Prostate gland (tissue), 2 donors: ENCODE measurements at regions not wholly inside any gene's neighbourhood (a gene's known extent, or its start where the extent isn't known, plus 50 kb on each side); places are given as distances from the start of the nearest gene placed in this dataset.

ENCODE experiments used
- DNase-seq: peaks from one replicate; pipeline ENCODE4 v3.0.0-alpha.2; 2019; ENCODE audit warnings: low spot score
- H3K27ac ChIP-seq, 2 donors: fragments of 200-600 bp; sonication (generic); 2 replicates each; pipeline ENCODE4 v1.5.1; 2017 to 2019
- H3K27me3 ChIP-seq: fragments of 200-600 bp; sonication (generic); replicated peaks from 2 replicates; pipeline ENCODE4 v1.5.1; 2019; ENCODE audit not compliant: insufficient read depth
- H3K36me3 ChIP-seq, 2 donors: fragments of 200-600 bp; sonication (generic); 1 replicate in 1 of 2; 2 replicates in 1 of 2; pipeline versions ENCODE4 v1.5.1 to v1.8.1; 2017 to 2019
- H3K4me1 ChIP-seq: fragments of 200-600 bp; sonication (generic); replicated peaks from 2 replicates; pipeline ENCODE4 v1.5.1; 2019
- H3K4me3 ChIP-seq, 2 donors: fragments of 200-600 bp; sonication (generic); 2 replicates each; pipeline ENCODE4 v1.5.1; 2017 to 2019
- H3K9me3 ChIP-seq: fragments of 200-600 bp; sonication (generic); 2 replicates; pipeline ENCODE4 v1.5.1; 2017
- POLR2A ChIP-seq: fragments of 450-650 bp; IDR thresholded peaks from one replicate; pipeline ENCODE4 v1.6.1; 2016; ENCODE audit warnings: antibody characterized with exemption, mild to moderate bottlenecking
- POLR2AphosphoS5 ChIP-seq: sonication (generic); formaldehyde crosslinking; IDR thresholded peaks from one replicate; pipeline ENCODE4 v1.6.1; 2017; ENCODE audit warnings: antibody characterized with exemption
- WGBS: methylation state at CpG from one replicate; pipeline ENCODE4 v1.1.5; 2018; 5-methylcytosine and 5-hydroxymethylcytosine counted together
- intact Hi-C: fragments of 100-400 bp; cut with DNase I; formaldehyde crosslinking; loops from one replicate; pipeline ENCODE4 v1.14.2; 2022
- TF ChIP-seq, protein P1 (sequence below), 4 experiments: fragments of 200-600 bp in 2 of 4; fragments of 450-650 bp in 2 of 4; sonication (generic) in 2 of 4; IDR thresholded peaks; 1 replicate in 3 of 4; 2 replicates in 1 of 4; pipeline ENCODE4 v1.5.1; 2016 to 2019; ENCODE audit warnings: antibody characterized with exemption in 4 of 4, mild to moderate bottlenecking in 2 of 4, moderate library complexity in 2 of 4

DNA sequence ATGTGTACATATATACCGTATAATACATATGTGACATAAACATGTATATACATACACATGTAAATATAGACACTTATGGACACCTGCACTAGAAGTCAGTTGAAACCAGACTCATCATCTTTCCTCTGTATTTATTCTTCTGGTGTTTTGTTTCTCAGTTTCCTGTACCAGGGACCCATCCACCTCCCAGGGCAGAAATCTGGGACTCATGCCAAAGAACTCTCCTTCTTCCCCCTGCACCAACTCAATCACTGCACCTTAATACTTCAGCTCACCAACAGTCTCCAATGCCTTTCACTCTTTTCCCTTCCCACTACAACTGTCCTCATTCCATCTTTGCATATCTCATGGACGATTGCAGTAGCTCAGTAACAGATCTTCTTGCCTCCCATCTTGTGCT is 428.0 kb downstream of the FBXO15 start:
- no peak for DNase-seq
- no peaks in the 10 kb centered on the region for H3K4me1 ChIP-seq
- H3K27ac ChIP-seq: no peak overlapping the region
- WGBS: 68% methylated on average over 2 of the region's 2 CpGs
- H3K4me3 ChIP-seq: no peak overlapping the region
- no peaks in the 10 kb centered on the region for H3K36me3 ChIP-seq
- no peaks in the 10 kb centered on the region for H3K27me3 ChIP-seq
- no peaks in the 10 kb centered on the region for H3K9me3 ChIP-seq
- TF ChIP-seq POLR2AphosphoS5 (no peak), POLR2A (no peak)
- TF ChIP-seq, protein P1, sequence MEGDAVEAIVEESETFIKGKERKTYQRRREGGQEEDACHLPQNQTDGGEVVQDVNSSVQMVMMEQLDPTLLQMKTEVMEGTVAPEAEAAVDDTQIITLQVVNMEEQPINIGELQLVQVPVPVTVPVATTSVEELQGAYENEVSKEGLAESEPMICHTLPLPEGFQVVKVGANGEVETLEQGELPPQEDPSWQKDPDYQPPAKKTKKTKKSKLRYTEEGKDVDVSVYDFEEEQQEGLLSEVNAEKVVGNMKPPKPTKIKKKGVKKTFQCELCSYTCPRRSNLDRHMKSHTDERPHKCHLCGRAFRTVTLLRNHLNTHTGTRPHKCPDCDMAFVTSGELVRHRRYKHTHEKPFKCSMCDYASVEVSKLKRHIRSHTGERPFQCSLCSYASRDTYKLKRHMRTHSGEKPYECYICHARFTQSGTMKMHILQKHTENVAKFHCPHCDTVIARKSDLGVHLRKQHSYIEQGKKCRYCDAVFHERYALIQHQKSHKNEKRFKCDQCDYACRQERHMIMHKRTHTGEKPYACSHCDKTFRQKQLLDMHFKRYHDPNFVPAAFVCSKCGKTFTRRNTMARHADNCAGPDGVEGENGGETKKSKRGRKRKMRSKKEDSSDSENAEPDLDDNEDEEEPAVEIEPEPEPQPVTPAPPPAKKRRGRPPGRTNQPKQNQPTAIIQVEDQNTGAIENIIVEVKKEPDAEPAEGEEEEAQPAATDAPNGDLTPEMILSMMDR (IDR thresholded peaks at IDR 0.05): no peak
- intact Hi-C loops: no loop called here

DNA sequence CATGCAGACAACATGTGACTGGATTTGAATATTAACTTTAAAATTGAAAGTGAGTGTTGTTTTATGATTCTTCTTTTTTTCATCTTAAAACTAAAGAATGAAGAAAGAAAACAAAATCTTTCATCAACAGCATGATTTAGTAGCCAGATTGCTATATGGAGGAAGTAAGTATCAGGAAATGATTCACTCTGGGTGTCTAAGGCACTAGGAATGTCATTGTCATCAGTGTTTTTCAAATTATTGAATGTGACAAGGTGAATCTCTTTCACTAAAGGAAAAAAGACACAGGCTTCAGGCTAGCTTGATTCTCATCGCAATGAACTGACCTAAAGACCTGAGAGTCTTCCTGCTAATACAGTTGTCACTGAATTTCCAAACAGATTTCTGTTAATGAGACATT is 430.1 kb downstream of the FBXO15 start:
- Histone ChIP-seq H3K9me3 (no peaks in the 10 kb centered on the region), H3K4me3 (no peak overlapping the region), H3K27ac (no peak overlapping the region), H3K4me1 (no peaks in the 10 kb centered on the region), H3K27me3 (no peaks in the 10 kb centered on the region), H3K36me3 (no peaks in the 10 kb centered on the region)
- TF ChIP-seq, protein P1 (IDR thresholded peaks at IDR 0.05): no peak
- TF ChIP-seq POLR2AphosphoS5 (no peak), POLR2A (no peak)
- DNase-seq: no peak
- intact Hi-C loops: no loop called here
- 90% methylated on average over 1 of the region's 1 CpG for WGBS

DNA sequence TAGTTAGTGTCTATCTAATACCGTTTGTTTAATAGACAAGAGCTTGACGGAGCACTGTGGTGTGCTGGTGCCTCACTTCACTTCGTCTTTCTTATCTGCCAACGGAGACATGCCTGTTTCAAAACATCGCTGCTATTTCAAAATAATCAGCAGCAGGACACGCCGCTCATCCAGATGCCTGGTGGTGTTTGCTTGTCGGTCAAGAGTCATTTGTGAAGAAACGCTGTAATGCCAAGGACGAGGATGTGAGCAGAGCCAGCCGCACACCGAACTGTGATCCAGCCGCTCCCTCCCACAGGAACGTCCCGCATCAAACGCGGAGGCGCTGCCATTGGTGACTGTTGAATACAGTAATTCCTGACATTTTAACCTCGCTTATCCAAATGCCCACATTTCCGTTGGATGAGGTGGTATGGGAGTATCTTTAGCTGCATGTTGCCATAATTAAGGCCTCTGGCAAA is 432.4 kb downstream of the FBXO15 start:
- Histone ChIP-seq H3K4me1 (no peaks in the 10 kb centered on the region), H3K4me3 (no peak overlapping the region), H3K9me3 (no peaks in the 10 kb centered on the region), H3K27me3 (no peaks in the 10 kb centered on the region), H3K27ac (no peak overlapping the region), H3K36me3 (no peaks in the 10 kb centered on the region)
- WGBS: 84% methylated on average over 20 of the region's 20 CpGs
- TF ChIP-seq, protein P1 (IDR thresholded peaks at IDR 0.05): no peak
- TF ChIP-seq POLR2AphosphoS5: no peak
- no peak for TF ChIP-seq POLR2A
- intact Hi-C loops: no loop called here
- no peak for DNase-seq

DNA sequence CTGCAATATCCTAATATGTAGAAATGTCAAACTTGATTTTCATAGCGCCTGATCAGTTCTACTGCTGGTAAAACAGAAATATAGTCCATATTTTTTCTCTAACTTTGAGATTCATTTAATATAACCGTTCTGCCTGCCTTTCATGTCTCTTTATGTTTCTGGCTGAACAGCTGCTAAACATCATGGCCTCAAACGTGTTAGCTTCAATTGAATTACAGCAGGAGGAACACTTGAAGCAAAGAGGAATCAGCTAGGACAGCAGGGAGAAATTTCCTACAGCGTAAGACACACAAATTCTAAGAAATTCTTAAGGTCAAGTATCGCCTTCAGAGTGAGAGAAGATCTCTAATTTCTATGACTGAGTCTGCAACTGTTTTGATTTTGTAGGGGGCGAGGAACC is 433.2 kb downstream of the FBXO15 start:
- H3K27ac ChIP-seq: no peak overlapping the region
- no peaks in the 10 kb centered on the region for H3K36me3 ChIP-seq
- H3K27me3 ChIP-seq: no peaks in the 10 kb centered on the region
- TF ChIP-seq POLR2A: no peak
- DNase-seq: no peak
- WGBS: 79% methylated on average over 6 of the region's 6 CpGs
- intact Hi-C loops: no loop called here
- no peaks in the 10 kb centered on the region for H3K4me1 ChIP-seq
- H3K9me3 ChIP-seq: no peaks in the 10 kb centered on the region
- H3K4me3 ChIP-seq: no peak overlapping the region

DNA sequence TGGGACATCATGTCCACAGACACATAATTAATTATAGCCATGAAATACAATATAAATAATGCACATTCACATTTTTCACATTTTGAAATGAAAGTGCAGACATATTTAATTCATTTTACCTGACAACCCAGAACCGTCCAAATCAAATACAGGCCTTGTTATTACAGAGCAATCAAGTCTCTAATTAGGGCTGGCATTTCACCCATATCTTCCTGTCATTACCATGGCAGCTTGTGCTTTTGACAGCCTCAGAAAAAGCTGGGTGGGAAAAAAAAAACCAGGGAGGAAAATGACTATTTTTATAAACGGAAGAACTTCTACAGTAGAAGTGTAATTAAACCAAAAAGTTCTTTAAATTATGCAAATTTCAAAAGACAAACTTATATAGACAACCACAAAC is 436.4 kb downstream of the FBXO15 start:
- Histone ChIP-seq H3K4me1 (no peaks in the 10 kb centered on the region), H3K4me3 (no peak overlapping the region), H3K9me3 (no peaks in the 10 kb centered on the region), H3K27me3 (no peaks in the 10 kb centered on the region), H3K27ac (no peak overlapping the region), H3K36me3 (no peaks in the 10 kb centered on the region)
- no peak for DNase-seq
- TF ChIP-seq, protein P1 (IDR thresholded peaks at IDR 0.05): no peak
- TF ChIP-seq POLR2A (no peak), POLR2AphosphoS5 (no peak)
- intact Hi-C loops: no loop called here
- 47% methylated on average over 2 of the region's 2 CpGs for WGBS
